Astrocyte of the cerebellum (primary cell): ENCODE measurements at regions not wholly inside any gene's neighbourhood (a gene's known extent, or its start where the extent isn't known, plus 50 kb on each side); places are given as distances from the start of the nearest gene placed in this dataset.
A peak's percentile ranks its signal among the peaks of the same experiment; 100 is the strongest.

Experiments used
- DNase-seq: peaks from one replicate; pipeline ENCODE4 v3.0.0-alpha.2; 2011; ENCODE audit warnings: low read depth
- H3K4me3 ChIP-seq: 2 replicates; pipeline ENCODE4 v1.5.1; 2011; ENCODE audit warnings: mild to moderate bottlenecking, low read depth, low read length, moderate library complexity
- in situ Hi-C: cut with HindIII; loops from 2 replicates; pipeline ENCODE4 v1.10.0; 2017; ENCODE audit warnings: low sequenced_read_pairs
- TF ChIP-seq, protein P1 (sequence below): IDR thresholded peaks from 2 replicates; pipeline ENCODE4 v1.5.1; 2012; ENCODE audit warnings: low read length, low read depth, moderate library complexity, mild to moderate bottlenecking; ENCODE audit errors: missing control alignments

DNA sequence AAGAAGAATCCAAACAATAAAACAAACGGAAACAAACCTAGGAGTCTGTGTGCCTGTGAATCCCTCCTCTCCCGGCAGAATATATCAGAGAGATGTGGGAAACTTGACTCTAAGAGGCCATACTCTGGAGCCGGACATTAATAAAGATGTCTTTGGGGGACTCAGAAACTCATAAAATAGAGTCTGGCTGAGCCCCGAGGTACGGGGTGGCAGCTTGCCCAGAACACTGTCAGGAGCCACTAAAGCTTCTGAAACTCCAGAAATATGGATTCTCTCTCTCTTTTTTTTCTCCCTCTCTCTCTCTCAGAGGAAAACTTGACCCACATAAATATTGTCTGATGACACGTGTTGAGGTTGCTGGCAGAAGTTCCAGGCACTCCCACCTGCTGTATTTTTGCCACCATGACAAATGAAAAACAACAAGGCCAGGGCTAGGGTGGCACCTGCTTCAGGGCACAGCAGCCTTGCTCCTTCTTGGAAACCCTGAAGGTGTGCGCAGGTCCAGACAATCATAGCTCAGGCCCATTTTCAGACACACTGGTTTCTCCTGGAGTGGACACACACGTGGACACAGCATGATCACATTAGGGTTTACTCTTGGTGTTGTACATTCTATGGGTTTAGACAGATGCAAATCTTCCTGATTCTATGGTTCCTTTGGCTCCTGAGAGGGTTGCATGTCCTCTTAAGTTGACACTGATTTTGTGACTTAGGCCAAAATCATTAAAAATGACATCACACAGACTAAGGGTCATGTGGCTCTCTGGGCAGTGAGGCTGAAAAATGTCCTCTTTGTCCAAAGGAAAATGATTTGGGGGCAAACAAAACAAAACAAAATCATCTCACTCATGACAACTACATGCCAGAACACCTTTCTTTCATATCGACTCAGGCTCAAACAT, 282.6 kb upstream of the IRX3 start:
- DNase-seq, result peak; percentile 2
- in situ Hi-C loops, result no loop called here
- TF ChIP-seq, protein P1, sequence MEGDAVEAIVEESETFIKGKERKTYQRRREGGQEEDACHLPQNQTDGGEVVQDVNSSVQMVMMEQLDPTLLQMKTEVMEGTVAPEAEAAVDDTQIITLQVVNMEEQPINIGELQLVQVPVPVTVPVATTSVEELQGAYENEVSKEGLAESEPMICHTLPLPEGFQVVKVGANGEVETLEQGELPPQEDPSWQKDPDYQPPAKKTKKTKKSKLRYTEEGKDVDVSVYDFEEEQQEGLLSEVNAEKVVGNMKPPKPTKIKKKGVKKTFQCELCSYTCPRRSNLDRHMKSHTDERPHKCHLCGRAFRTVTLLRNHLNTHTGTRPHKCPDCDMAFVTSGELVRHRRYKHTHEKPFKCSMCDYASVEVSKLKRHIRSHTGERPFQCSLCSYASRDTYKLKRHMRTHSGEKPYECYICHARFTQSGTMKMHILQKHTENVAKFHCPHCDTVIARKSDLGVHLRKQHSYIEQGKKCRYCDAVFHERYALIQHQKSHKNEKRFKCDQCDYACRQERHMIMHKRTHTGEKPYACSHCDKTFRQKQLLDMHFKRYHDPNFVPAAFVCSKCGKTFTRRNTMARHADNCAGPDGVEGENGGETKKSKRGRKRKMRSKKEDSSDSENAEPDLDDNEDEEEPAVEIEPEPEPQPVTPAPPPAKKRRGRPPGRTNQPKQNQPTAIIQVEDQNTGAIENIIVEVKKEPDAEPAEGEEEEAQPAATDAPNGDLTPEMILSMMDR, result no peak
- no peak overlapping the region for H3K4me3 ChIP-seq

DNA sequence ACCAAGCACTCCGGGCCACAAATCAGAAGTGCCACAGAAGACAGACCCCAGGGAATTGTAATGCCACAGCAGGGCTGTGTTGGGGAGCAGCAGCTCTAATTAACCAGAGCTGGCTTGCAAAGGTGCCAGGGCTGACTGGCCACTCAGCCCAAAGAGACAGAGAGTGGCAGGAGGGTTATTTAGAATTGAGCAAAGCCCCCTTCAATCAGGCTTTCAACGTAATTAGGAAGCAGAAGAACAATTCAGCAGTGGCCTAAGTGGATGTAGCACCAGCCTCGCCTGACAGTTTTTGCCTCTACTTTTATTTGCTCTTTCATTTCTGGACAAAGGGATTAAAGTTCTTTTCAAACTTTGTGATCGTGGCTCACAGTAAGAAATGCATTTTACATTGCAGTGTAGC, 278.3 kb upstream of the IRX3 start:
- TF ChIP-seq, protein P1, result no peak
- in situ Hi-C loops, result no loop called here
- no peak for DNase-seq
- no peak overlapping the region for H3K4me3 ChIP-seq

DNA sequence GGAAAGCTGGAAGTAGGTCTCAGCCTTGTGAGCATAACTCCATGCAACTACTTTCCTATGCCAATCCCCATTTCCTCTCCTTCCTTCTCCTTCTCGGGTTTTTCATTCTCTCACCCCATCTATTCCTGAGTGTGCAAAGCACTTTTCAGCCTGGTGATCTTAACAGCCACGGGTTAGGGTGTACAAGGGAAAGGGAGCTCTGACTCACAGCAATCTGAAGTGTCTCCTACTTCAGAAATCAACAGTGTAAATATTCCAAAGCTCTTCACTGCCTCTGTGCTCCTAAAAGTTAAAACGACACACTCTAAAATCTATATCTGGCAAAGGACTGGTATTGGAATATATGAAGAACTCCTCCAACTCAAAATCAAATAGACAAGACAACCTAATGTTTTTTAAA, 268.0 kb upstream of the IRX3 start:
- TF ChIP-seq, protein P1, result no peak
- in situ Hi-C loops, result no loop called here
- DNase-seq, result no peak

DNA sequence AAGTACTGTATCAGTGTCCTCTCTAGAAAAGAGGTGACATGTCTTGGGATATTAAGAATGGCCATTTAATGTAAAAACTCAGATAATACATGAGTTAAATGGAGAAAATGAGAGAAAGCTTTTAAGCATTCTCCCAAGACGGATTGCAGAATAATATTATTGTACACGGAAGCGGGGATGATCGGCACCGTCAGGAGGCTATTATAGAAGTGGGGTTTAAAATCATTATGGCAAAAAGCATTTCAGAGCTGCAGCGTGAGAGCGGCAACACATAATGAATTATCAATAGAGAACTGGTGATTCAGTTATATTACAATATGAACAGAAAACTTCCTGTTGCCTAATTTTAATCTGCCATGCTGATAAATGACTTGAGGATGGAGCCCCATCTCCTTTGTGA, 261.7 kb upstream of the IRX3 start:
- in situ Hi-C loops, result no loop called here
- TF ChIP-seq, protein P1, result no peak
- no peak overlapping the region for H3K4me3 ChIP-seq
- no peak for DNase-seq

More for the DNA sequence above, 268.0 kb upstream of the IRX3 start:
- no peak overlapping the region for H3K4me3 ChIP-seq

DNA sequence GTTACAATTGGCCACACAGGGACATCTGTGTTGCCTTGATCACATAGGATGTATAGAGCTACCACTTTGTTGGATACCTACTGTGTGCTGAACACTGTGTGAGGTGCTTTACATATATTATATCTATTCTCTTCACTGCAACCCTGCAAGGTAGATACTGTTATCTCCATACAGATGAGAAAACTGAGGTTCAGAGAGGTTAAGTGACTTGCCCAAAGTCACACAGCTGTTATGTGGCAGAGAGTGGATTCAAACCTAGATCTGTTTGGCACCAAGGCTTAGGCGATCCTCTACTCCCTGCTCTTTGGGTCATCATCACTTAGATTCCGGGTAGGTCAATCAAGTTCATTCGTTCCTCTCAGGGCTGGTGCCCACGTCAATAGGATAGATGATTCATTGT, 260.5 kb upstream of the IRX3 start:
- in situ Hi-C loops, result no loop called here
- no peak overlapping the region for H3K4me3 ChIP-seq
- TF ChIP-seq, protein P1, result no peak
- no peak for DNase-seq

DNA sequence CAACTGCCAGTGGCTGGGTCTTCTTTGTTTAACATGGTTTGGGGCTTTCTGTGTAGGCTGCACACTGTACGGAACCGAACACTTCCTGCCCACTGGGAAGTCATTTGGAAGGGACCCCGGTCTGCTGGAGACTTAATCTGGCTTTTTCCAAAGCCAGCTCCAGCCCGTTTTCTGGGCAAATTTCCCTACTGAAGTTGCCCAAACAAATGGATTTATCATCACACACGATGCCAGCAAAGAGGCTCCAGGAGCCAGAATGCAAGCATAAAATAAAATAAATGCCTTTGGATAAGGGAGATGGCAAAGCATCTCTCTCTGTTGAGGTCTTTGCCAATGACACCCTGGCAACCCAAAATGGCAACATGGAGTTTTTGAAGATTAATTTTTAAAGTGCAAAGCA, 259.9 kb upstream of the IRX3 start:
- no peak overlapping the region for H3K4me3 ChIP-seq
- in situ Hi-C loops, result no loop called here
- TF ChIP-seq, protein P1, result no peak
- no peak for DNase-seq
